ENCODE measurements at regions not wholly inside any gene's neighbourhood (a gene's known extent, or its start where the extent isn't known, plus 50 kb on each side); places are given as distances from the start of the nearest gene placed in this dataset.

DNA sequence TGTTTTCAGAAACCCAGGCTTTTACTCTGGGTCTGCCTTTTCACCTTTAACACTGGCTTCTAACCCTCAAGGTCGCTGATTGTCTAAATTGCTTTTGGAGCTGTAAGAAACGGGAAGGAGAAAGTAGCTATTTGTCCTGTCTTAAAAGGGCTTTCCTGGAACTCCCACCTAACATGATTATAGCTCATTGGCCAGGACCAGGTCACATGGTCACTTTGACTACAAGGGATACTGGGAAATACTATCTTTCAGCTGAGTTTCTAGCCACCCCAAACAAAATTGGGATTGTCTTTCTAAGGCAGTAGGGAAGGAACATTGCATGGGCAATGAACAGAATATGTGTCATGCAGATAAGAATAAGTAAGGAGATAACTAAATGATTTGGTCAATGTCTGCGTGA lies 106.7 kb upstream of the ARHGAP24 start:
- TF ChIP-seq EZH2 (IDR thresholded peaks at IDR 0.05; ENCODE audit: borderline replicate concordance, low read depth, low read length, severe bottlenecking) (no peak), POLR2AphosphoS5 (IDR thresholded peaks at IDR 0.05; ENCODE audit: insufficient read depth, low read depth, low read length) (no peak), POLR2A (IDR thresholded peaks at IDR 0.05; ENCODE audit: low read depth, low read length) (no peak), GATA2 (IDR thresholded peaks at IDR 0.05; ENCODE audit: insufficient read depth, insufficient read length, low read depth, low read length) (no peak), MYC (IDR thresholded peaks at IDR 0.05; ENCODE audit: low read depth, low read length) (no peak), JUN (IDR thresholded peaks at IDR 0.05; ENCODE audit: borderline replicate concordance, insufficient read depth, insufficient read length, low read depth) (no peak)
- TF ChIP-seq, protein P1, sequence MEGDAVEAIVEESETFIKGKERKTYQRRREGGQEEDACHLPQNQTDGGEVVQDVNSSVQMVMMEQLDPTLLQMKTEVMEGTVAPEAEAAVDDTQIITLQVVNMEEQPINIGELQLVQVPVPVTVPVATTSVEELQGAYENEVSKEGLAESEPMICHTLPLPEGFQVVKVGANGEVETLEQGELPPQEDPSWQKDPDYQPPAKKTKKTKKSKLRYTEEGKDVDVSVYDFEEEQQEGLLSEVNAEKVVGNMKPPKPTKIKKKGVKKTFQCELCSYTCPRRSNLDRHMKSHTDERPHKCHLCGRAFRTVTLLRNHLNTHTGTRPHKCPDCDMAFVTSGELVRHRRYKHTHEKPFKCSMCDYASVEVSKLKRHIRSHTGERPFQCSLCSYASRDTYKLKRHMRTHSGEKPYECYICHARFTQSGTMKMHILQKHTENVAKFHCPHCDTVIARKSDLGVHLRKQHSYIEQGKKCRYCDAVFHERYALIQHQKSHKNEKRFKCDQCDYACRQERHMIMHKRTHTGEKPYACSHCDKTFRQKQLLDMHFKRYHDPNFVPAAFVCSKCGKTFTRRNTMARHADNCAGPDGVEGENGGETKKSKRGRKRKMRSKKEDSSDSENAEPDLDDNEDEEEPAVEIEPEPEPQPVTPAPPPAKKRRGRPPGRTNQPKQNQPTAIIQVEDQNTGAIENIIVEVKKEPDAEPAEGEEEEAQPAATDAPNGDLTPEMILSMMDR (IDR thresholded peaks at IDR 0.05; ENCODE audit: extremely low read depth in 1 of 2, insufficient read depth in 1 of 2, low read depth in 1 of 2, low read length in 2 of 2): no peak
- TF ChIP-seq, protein P2, sequence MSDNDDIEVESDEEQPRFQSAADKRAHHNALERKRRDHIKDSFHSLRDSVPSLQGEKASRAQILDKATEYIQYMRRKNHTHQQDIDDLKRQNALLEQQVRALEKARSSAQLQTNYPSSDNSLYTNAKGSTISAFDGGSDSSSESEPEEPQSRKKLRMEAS (IDR thresholded peaks at IDR 0.05; ENCODE audit: insufficient read depth, insufficient read length): no peak
